ENCODE measurements at regions not wholly inside any gene's neighbourhood (a gene's known extent, or its start where the extent isn't known, plus 50 kb on each side); places are given as distances from the start of the nearest gene placed in this dataset.

DNA sequence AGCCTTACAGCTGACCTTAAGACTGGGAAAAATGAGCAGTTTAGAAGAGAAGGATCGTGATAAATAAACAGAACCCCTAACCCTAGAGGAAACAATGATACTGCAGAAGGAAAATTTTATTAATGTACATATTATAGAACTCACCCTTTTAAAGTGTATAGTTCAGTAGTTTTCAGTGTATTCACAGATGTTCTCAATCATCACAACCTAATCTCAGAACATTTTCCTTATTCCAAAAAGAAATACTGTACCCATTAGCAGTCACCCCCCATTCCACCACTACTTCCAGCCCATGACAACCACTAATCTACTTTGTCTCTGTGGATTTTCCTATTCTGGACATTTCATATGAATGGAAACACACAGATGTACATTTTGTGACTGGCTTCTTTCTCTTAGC, 90.2 kb upstream of the AGTR1 start:
- DNase-seq (ENCODE audit: low read depth) = no peak
- TF ChIP-seq, protein P1, sequence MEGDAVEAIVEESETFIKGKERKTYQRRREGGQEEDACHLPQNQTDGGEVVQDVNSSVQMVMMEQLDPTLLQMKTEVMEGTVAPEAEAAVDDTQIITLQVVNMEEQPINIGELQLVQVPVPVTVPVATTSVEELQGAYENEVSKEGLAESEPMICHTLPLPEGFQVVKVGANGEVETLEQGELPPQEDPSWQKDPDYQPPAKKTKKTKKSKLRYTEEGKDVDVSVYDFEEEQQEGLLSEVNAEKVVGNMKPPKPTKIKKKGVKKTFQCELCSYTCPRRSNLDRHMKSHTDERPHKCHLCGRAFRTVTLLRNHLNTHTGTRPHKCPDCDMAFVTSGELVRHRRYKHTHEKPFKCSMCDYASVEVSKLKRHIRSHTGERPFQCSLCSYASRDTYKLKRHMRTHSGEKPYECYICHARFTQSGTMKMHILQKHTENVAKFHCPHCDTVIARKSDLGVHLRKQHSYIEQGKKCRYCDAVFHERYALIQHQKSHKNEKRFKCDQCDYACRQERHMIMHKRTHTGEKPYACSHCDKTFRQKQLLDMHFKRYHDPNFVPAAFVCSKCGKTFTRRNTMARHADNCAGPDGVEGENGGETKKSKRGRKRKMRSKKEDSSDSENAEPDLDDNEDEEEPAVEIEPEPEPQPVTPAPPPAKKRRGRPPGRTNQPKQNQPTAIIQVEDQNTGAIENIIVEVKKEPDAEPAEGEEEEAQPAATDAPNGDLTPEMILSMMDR (IDR thresholded peaks at IDR 0.05; ENCODE audit: control insufficient read depth, insufficient read depth, low read depth, low read length, missing control alignments) = no peak
- H3K4me3 ChIP-seq (ENCODE audit: control insufficient read depth, low read depth, low read length) = no peak overlapping the region

DNA sequence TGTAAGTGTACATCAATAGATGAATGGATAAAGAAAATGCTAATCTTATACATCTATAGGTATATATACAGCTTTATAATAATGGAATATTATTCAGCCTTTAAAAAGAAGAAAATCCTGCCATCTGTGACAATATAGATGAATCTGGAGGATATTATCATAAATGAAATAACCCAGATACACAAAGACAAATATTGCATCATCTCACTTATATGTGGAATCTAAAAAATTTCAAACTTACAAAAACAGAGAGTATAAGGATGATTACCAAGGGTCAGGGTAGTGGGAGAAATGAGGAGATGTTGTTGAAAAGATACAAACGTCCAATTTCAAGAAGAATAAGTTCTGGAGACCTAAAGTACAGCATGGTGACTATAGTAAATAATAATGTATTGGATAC, 85.4 kb upstream of the AGTR1 start:
- TF ChIP-seq, protein P1 (IDR thresholded peaks at IDR 0.05; ENCODE audit: control insufficient read depth, insufficient read depth, low read depth, low read length, missing control alignments) = no peak
- H3K4me3 ChIP-seq (ENCODE audit: control insufficient read depth, low read depth, low read length) = no peak overlapping the region
- no peak for DNase-seq (ENCODE audit: low read depth)

DNA sequence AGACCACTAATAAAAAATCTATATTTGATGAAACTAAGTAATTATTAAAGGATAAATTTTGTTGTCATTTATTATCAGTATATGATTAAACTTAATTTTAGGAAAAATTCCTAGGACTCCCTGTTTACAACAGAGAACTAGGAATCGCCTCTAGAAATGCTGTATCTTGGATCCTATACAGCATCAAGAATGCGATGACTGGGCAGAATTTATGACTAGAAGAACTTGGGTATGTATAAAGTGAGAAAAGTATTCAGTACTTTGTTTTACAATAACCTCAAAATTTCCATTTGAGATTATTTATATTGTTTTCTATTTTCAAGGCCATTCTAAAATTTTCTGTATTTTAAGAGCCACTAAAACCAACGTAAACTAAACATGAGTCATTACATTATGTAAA, 82.3 kb upstream of the AGTR1 start:
- no peak for DNase-seq (ENCODE audit: low read depth)
- TF ChIP-seq, protein P1 (IDR thresholded peaks at IDR 0.05; ENCODE audit: control insufficient read depth, insufficient read depth, low read depth, low read length, missing control alignments) = no peak
- no peak overlapping the region for H3K4me3 ChIP-seq (ENCODE audit: control insufficient read depth, low read depth, low read length)

DNA sequence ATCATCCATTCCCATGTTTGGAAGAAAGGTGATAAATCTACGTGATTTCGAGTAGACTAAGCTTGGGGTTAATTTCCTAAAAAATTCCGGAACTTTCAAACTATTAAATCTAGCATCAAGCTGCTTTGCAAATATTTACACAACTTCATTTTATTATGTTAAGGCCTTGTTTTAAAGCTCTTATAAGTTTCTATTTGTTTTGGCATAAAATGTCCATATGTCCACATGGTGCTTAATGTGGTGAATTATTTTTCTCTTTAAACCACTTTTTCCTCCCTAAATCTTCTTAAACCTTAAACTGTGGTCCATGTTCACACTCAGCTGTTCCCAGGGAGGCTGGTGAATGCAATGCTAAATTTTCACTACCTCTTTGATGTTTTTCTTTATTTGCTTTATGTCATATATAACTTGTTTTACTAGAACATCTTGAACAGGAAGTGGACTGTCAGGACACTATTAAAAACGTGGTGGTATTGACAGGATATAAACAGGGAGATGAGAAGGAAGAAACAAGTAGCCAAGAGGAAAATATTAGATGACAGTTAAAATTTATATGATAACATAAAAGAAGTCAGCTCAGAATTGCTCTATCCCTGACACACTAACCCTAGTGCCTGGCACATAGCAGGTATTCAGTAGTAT, 72.5 kb upstream of the AGTR1 start:
- TF ChIP-seq, protein P1 (IDR thresholded peaks at IDR 0.05; ENCODE audit: control insufficient read depth, insufficient read depth, low read depth, low read length, missing control alignments) = no peak
- no peak for DNase-seq (ENCODE audit: low read depth)
- H3K4me3 ChIP-seq (ENCODE audit: control insufficient read depth, low read depth, low read length) = no peak overlapping the region

DNA sequence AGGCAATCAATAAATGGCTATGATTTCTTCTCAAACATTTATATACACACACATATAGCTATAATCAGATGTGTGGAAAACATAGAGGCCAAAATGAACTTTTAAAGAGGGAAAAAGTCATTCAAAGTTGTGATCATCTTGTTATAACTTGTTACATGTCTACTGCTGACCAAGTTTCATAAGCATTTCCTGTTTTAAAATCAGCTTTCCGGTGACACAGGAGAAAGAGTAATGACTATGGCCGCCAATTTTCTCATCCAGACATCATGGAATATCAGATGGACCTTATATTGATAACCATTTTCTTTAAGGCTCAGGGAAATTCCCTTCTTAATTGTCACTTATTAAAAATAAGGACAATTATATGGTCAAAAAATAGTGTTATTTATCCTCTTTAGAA, 71.7 kb upstream of the AGTR1 start:
- no peak overlapping the region for H3K4me3 ChIP-seq (ENCODE audit: control insufficient read depth, low read depth, low read length)
- TF ChIP-seq, protein P1 (IDR thresholded peaks at IDR 0.05; ENCODE audit: control insufficient read depth, insufficient read depth, low read depth, low read length, missing control alignments) = no peak
- no peak for DNase-seq (ENCODE audit: low read depth)

DNA sequence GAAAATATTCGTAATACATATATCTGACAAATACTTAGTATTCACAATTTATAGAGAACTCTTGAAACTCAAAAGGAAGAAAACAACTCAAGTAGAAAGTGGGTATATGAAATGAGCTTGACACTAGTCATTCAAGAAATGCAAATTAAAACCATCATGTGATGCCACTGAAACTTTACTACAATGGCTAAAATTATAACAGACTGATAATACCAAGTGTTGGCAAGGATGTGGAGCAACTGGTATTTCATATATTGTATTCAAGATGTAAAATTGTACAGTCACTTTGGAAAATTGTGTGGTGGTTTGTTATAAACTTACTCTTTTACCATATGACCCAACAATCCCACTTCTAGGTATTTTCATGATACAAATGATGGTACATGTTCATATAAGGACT, 68.7 kb upstream of the AGTR1 start:
- TF ChIP-seq, protein P1 (IDR thresholded peaks at IDR 0.05; ENCODE audit: control insufficient read depth, insufficient read depth, low read depth, low read length, missing control alignments) = no peak
- no peak overlapping the region for H3K4me3 ChIP-seq (ENCODE audit: control insufficient read depth, low read depth, low read length)
- DNase-seq (ENCODE audit: low read depth) = no peak
